ENCODE measurements at regions not wholly inside any gene's neighbourhood (a gene's known extent, or its start where the extent isn't known, plus 50 kb on each side); places are given as distances from the start of the nearest gene placed in this dataset.

GRCh38 chr5:107204413-107204812 lies 466.3 kb downstream of the EFNA5 start:
- DNase-seq (ENCODE audit: low read depth, low spot score): no peak
- CTCF ChIA-PET: no interaction called here
- H3K4me3 ChIP-seq (ENCODE audit: low read depth, low read length): no peak overlapping the region
- TF ChIP-seq, protein P1, sequence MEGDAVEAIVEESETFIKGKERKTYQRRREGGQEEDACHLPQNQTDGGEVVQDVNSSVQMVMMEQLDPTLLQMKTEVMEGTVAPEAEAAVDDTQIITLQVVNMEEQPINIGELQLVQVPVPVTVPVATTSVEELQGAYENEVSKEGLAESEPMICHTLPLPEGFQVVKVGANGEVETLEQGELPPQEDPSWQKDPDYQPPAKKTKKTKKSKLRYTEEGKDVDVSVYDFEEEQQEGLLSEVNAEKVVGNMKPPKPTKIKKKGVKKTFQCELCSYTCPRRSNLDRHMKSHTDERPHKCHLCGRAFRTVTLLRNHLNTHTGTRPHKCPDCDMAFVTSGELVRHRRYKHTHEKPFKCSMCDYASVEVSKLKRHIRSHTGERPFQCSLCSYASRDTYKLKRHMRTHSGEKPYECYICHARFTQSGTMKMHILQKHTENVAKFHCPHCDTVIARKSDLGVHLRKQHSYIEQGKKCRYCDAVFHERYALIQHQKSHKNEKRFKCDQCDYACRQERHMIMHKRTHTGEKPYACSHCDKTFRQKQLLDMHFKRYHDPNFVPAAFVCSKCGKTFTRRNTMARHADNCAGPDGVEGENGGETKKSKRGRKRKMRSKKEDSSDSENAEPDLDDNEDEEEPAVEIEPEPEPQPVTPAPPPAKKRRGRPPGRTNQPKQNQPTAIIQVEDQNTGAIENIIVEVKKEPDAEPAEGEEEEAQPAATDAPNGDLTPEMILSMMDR (IDR thresholded peaks at IDR 0.05; ENCODE audit: insufficient read depth, low read length, missing control alignments): no peak
- POLR2A ChIA-PET: no interaction called here

GRCh38 chr5:107203243-107203642 lies 467.5 kb downstream of the EFNA5 start:
- TF ChIP-seq, protein P1 (IDR thresholded peaks at IDR 0.05; ENCODE audit: insufficient read depth, low read length, missing control alignments): no peak
- POLR2A ChIA-PET: no interaction called here
- DNase-seq (ENCODE audit: low read depth, low spot score): no peak
- H3K4me3 ChIP-seq (ENCODE audit: low read depth, low read length): no peak overlapping the region
- CTCF ChIA-PET: no interaction called here

DNA sequence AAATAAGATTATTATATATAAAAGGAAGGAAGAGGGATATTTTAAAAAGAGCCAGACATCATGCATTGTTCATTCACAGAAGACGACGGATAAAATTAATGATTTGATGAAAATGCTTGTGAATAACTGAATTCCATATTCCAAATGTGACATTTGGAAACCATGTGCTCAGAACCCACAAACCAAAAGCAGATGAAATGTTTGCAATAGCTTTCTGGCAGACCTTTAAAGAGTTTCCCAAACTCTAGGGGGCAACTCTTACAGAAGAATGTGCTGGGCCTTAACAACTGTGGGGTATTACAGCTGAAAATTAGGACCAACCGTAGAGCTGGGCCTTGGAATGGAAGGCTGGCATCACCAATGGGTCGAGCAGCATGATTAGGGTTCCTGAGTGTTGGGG lies 471.0 kb downstream of the EFNA5 start:
- ChIA-PET CTCF (interaction anchor here (0.9 kb wide), 1 partner anchor 48 kb away, joined by 3 read pairs; no protein-coding TSS in a partner anchor), POLR2A (no interaction called here)

GRCh38 chr5:107196500-107197059 lies 474.2 kb downstream of the EFNA5 start:
- H3K4me3 ChIP-seq (ENCODE audit: low read depth, low read length): no peak overlapping the region
- DNase-seq (ENCODE audit: low read depth, low spot score): no peak
- POLR2A ChIA-PET: no interaction called here
- CTCF ChIA-PET: interaction anchor here (0.7 kb wide), 1 partner anchor 376 kb away, joined by 3 read pairs; no protein-coding TSS in a partner anchor
- TF ChIP-seq, protein P1 (IDR thresholded peaks at IDR 0.05; ENCODE audit: insufficient read depth, low read length, missing control alignments): no peak

More for the DNA sequence above, 471.0 kb downstream of the EFNA5 start:
- H3K4me3 ChIP-seq (ENCODE audit: low read depth, low read length): no peak overlapping the region
- no peak for DNase-seq (ENCODE audit: low read depth, low spot score)
- TF ChIP-seq, protein P1 (IDR thresholded peaks at IDR 0.05; ENCODE audit: insufficient read depth, low read length, missing control alignments): no peak

GRCh38 chr5:107195890-107196395 lies 474.8 kb downstream of the EFNA5 start:
- TF ChIP-seq, protein P1 (IDR thresholded peaks at IDR 0.05; ENCODE audit: insufficient read depth, low read length, missing control alignments): no peak
- ChIA-PET POLR2A (no interaction called here), CTCF (interaction anchor here (0.7 kb wide), 1 partner anchor 377 kb away, joined by 3 read pairs; no protein-coding TSS in a partner anchor)
- DNase-seq (ENCODE audit: low read depth, low spot score): no peak
- no peak overlapping the region for H3K4me3 ChIP-seq (ENCODE audit: low read depth, low read length)

DNA sequence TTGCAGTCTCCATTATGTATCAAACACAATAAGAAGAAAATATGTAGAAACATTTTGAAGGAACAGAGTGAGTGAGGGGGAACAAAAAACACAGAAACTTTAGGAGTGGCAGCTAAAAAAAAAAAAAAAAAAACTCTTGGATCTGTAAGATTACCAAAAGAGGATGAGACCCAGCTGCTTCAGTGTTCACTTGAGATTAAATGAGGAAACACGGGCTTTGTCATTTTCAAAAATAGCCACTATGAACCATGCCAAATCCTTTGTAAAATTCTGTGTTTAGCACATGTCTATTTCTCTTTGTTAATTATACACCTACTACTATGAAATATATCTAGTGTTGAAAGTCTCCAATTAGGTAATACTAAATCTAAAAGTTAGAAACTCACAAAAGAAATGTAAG lies 485.9 kb downstream of the EFNA5 start:
- TF ChIP-seq, protein P1 (IDR thresholded peaks at IDR 0.05; ENCODE audit: insufficient read depth, low read length, missing control alignments): no peak
- POLR2A ChIA-PET: no interaction called here
- DNase-seq (ENCODE audit: low read depth, low spot score): no peak
- H3K4me3 ChIP-seq (ENCODE audit: low read depth, low read length): no peak overlapping the region
- CTCF ChIA-PET: no interaction called here
